ENCODE measurements at regions not wholly inside any gene's neighbourhood (a gene's known extent, or its start where the extent isn't known, plus 50 kb on each side); places are given as distances from the start of the nearest gene placed in this dataset.
"Not testable (repeated sequence)": the region's sequence is repeated elsewhere in the genome, so short reads cannot be mapped to it uniquely, and the experiment has no call there.

DNA sequence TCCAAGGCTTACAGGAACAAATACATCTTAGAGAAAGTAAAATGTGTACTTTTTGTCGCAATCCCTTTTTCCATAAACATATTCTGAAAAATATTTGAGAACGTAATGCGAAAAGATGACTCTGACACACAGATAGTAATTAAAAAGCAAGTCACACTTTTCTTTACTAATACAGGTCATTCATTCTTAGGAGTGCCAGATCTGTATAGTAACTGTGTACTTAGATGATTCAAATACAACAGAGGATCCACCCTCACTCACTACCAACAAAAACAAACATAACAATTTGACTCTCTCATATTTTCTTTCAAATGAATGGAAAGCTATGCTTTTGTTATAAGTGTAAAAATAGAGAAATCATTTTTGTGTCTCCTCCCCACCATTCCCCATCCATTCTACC, 795.4 kb downstream of the SLC6A15 start:
- no peak for DNase-seq

DNA sequence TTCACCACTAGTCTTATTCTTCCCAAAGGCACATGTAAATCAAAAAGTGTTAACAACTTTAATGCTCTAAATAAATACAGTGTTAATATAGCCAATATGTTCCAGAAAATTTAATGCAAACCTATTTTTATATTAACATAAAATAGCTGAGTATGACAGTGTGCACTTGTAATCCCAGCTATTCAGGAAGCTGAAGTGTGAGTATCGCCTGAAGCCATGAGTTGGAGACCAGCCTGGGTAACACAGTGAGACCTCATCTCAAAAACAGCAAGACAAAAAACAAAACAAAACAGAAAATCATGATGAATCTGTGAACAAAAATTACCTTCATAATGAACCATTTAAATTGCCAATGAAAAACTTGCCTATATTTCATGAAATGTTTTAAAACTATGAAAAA, 798.9 kb downstream of the SLC6A15 start:
- DNase-seq = no peak

GRCh38 chr12:84103886-84104285, 808.7 kb downstream of the SLC6A15 start:
- DNase-seq = not testable (repeated sequence)

- DNase-seq = not testable (repeated sequence)
Observed at GRCh38 chr12:84101963-84102362, 810.6 kb downstream of the SLC6A15 start.

GRCh38 chr12:84099591-84099990, 813.0 kb downstream of the SLC6A15 start:
- DNase-seq = not testable (repeated sequence)

- DNase-seq = no peak
Observed at GRCh38 chr12:84091651-84092050, 820.9 kb downstream of the SLC6A15 start.

- DNase-seq = no peak
Observed at GRCh38 chr12:84089356-84089755, 823.2 kb downstream of the SLC6A15 start.

- no peak for DNase-seq
Observed at GRCh38 chr12:84085046-84085445, 827.6 kb downstream of the SLC6A15 start.

DNA sequence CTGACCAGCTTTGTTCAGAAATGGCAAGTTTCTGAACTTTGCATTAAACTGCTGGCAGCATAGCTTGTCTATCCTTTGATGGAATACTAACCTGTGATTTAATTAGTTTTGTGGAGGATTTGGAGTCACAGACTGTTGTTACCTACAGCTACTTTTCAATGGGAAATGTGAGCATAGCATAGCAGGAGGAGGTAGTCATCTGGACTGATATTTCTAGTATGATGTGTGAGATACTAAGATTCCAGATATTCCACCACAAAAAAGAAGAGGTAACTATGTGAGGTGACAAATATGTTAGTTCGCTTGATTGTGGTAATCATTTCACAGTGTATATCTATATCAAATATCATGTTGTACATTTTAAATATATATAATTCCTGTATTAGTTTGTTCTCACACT, 833.0 kb downstream of the SLC6A15 start:
- no peak for DNase-seq

- no peak for DNase-seq
Observed at GRCh38 chr12:84077679-84078078, 834.9 kb downstream of the SLC6A15 start.

- DNase-seq = no peak
Observed at GRCh38 chr12:84075991-84076390, 836.6 kb downstream of the SLC6A15 start.

- no peak for DNase-seq
Observed at GRCh38 chr12:84073401-84073800, 839.2 kb downstream of the SLC6A15 start.

DNA sequence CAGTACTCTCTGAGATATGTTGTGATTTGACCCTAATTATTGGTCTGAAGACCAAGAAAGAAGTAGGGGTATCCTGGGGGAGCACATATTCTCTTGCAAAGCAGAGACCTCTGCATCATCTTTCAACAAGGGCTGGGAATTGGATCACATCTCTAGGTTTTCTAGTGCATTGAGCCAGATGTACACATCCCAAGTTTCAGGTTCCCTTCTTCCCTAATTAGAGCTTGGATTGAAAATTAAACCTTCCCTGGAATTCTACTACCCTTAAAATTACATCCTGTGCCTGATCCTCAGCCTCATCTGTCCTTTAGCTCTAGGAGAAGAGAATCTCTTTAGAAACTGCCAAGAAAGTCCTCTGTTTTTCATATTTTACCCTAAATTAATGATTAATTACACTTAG, 839.6 kb downstream of the SLC6A15 start:
- no peak for DNase-seq

DNA sequence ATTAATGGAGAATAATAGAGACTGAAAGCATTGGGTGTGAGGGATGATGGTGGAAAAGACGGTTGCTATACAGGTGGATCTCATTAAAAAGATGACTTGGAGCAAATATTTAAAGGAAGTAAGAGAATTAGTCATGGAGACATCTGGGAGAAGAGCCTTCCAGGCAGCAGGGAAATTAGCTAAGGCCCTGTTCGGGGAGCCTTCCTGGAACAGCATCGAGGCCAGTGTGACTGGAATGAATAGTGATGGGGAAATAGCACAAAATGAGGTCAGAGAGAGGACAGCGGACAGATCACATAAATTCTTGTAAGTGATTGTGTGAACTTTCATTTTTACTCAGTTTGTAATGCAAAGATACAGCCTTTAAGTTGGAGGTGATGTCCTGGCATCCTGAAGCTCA, 842.3 kb downstream of the SLC6A15 start:
- no peak for DNase-seq

DNA sequence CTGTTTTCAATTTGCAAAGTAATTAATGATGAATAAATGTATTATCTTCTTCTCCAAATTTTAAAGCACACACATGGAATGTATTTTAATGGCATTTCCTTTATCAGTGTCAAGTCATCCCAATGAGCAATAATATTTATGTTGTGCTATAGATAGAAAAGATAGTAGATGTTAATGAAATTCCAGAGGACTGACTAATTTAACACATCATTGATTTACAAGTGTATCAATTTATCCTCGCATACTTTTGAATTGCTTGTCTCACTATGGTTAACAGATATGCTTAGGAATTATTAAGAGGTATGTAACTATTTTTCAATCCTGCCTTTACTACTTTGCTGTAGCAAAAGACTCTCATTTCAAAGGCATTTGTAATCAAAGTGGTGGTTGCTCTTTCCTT, 842.9 kb downstream of the SLC6A15 start:
- DNase-seq = no peak

- no peak for DNase-seq
Observed at GRCh38 chr12:84069198-84069597, 843.4 kb downstream of the SLC6A15 start.

DNA sequence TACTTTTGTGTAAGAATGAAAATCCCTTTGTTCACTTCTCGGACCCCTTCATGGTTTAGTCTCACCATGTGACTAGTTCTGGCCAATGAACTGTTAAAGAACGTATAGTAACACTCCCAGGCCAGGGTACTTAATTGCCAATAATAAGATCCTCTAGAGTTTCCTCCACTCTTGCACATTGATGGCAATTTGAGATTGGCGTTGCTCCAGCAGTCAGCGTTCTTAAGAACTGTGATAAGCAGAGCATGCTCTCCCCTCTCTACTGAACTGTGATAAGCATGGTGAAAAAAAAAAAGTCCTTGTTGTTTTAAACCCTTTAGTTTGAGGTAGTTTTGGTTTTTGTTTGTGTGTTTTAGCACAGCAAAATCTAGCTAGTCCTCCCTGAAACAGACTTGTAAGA, 854.5 kb downstream of the SLC6A15 start:
- no peak for DNase-seq

DNA sequence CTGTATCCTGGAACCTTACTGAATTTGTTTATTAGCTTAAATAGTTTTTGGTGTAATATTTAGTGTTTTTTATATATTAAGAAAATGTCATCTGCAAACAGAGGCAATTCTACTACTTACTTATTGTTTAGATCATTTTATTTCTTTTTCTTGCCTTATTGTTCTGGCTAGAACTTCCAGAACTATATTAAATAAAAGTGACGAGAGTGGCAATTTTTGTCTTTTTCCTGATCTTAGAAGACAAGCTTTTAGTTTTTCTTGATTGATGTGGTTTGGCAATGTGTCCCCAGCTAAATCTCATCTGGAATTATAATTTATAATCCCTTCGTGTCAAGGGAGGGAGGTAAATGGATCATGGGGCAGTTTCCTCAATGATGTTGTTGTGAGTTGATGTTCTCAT, 857.8 kb downstream of the SLC6A15 start:
- DNase-seq = no peak

GRCh38 chr12:84047881-84048280, 864.7 kb downstream of the SLC6A15 start:
- no peak for DNase-seq

DNA sequence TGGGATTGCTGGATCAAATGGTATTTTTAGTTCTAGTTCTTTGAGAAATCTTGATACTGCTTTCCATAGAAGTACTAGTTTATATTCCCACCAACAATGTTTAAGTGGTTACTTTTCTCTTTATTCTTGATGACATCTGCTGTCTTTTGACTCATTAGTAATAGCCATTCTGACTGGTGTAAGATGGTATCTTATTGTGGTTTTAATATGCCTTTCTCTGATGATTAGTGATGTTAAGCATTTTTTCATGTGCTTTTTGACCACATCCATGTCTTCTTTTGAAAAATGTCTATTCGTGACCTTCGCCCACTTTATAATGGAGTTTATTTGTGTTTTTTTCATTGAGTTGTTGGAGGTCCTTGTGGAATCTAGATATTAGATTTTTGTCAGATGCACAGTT, 865.7 kb downstream of the SLC6A15 start:
- no peak for DNase-seq

GRCh38 chr12:84043355-84043754, 869.2 kb downstream of the SLC6A15 start:
- DNase-seq = no peak

- DNase-seq = no peak
Observed at GRCh38 chr12:84038242-84038641, 874.4 kb downstream of the SLC6A15 start.

DNA sequence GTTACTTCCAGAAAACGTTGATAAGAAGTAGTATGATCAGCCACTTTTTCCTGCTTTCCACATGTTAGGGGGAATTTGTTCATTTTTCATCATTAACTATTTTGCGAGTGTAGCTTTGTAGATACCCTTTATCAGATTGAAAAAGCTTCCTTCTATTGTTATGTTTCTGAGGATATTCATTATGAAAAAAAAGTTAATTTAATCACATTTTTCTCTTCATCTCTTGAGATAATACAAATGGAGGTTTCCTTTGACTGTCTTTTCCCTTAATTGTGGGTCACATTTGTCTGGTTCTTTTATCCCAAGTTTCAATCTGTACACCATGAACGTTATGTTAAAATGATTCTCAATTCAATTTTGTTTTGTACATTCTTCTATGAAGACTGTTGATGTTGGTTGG, 875.7 kb downstream of the SLC6A15 start:
- no peak for DNase-seq

GRCh38 chr12:84035766-84036165, 876.8 kb downstream of the SLC6A15 start:
- no peak for DNase-seq

GRCh38 chr12:84034871-84035270, 877.7 kb downstream of the SLC6A15 start:
- DNase-seq = no peak

DNA sequence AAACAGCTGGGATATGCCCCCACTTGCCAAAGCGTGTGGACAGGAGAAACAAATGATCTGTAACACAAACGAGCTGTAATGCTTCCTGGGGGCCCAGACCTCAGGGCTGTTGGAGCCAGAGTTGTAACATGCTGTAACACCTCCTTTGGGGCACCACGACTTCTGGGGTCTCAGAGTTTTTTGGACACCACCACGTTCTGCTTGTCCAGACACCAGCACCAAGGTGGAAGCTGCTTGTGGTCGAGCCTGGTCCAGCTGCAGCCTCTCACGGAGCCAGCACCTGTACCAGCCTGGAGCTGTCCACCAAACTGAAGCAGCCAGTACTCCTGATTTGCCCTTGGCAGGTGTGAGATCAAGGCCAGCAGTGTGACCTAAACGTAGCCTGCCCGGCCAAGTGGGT, 879.4 kb downstream of the SLC6A15 start:
- no peak for DNase-seq

All from stimulated activated CD4-positive, alpha-beta T cell treated with anti-CD3 and anti-CD28 coated beads, Interleukin-4, amount 100 ng/mL, for 24 hours (primary cell).